Thyroid gland (tissue), 4 donors: ENCODE measurements at regions not wholly inside any gene's neighbourhood (a gene's known extent, or its start where the extent isn't known, plus 50 kb on each side); places are given as distances from the start of the nearest gene placed in this dataset.

Source experiments
- POLR2A ChIP-seq, 2 donors: fragments of 450-650 bp; IDR thresholded peaks; one replicate each; pipeline ENCODE4 v1.6.1; 2017; ENCODE audit warnings: antibody characterized with exemption in 2 of 2, mild to moderate bottlenecking in 2 of 2, moderate library complexity in 1 of 2
- TF ChIP-seq, protein P1 (sequence below), 6 experiments: fragments of 200-600 bp in 3 of 6; fragments of 450-650 bp in 3 of 6; sonication (generic) in 3 of 6; IDR thresholded peaks; one replicate each; pipeline ENCODE4 v1.5.1; 2016 to 2019; ENCODE audit warnings: antibody characterized with exemption in 6 of 6, mild to moderate bottlenecking in 2 of 6, inconsistent platforms in 1 of 6, moderate library complexity in 1 of 6

DNA sequence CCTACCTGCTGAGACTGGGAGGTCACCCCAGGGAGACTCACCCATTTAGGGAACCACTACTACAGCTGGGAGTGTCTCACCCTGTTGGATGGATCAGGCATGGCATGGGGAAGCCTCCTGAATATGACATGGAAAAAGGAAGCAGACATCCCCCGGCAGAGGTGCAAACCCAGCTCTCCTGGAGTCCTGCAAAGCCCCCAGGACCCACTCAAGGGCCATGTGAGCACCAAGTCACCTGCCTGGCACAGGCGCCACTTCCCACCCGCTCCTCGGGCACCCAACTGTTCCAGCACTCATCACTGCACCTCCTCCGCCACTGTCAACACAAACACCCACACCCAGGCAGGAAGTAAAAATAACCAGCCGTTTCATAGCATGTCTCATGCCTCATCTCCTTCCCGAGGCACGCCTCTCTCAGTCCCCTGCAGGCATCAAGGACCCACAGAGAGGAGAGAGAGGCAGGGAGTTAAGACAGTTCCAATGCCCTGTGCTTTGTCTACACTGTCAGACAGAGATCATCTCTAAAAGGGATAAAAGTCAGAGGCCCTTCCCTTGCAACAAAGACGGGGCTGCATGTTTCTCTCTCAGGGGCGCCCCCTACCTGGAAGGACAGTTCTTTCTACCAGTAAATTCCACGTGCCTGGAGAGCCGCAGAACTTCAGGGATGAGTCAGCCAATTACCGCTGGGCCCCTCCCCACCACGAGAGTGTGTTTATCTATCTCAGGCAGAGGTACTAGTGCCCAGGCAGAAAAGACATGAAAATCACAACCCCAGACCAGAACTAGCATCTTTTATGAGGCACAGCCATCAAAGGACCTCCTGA lies 150.1 kb upstream of the SOD1 start:
- no peak for TF ChIP-seq POLR2A (IDR thresholded peaks at IDR 0.05)
- TF ChIP-seq, protein P1, sequence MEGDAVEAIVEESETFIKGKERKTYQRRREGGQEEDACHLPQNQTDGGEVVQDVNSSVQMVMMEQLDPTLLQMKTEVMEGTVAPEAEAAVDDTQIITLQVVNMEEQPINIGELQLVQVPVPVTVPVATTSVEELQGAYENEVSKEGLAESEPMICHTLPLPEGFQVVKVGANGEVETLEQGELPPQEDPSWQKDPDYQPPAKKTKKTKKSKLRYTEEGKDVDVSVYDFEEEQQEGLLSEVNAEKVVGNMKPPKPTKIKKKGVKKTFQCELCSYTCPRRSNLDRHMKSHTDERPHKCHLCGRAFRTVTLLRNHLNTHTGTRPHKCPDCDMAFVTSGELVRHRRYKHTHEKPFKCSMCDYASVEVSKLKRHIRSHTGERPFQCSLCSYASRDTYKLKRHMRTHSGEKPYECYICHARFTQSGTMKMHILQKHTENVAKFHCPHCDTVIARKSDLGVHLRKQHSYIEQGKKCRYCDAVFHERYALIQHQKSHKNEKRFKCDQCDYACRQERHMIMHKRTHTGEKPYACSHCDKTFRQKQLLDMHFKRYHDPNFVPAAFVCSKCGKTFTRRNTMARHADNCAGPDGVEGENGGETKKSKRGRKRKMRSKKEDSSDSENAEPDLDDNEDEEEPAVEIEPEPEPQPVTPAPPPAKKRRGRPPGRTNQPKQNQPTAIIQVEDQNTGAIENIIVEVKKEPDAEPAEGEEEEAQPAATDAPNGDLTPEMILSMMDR (IDR thresholded peaks at IDR 0.05) = no peak
